Stimulated activated naive CD4-positive, alpha-beta T cell treated with Interleukin-2 at 50 U/mL for 16 hours (primary cell): ENCODE measurements at regions not wholly inside any gene's neighbourhood (a gene's known extent, or its start where the extent isn't known, plus 50 kb on each side); places are given as distances from the start of the nearest gene placed in this dataset.
A peak's percentile ranks its signal among the peaks of the same experiment; 100 is the strongest.

ENCODE experiments used
- DNase-seq: peaks from one replicate; lab custom pipeline; 2025; lab: John Stamatoyannopoulos, UW

DNA sequence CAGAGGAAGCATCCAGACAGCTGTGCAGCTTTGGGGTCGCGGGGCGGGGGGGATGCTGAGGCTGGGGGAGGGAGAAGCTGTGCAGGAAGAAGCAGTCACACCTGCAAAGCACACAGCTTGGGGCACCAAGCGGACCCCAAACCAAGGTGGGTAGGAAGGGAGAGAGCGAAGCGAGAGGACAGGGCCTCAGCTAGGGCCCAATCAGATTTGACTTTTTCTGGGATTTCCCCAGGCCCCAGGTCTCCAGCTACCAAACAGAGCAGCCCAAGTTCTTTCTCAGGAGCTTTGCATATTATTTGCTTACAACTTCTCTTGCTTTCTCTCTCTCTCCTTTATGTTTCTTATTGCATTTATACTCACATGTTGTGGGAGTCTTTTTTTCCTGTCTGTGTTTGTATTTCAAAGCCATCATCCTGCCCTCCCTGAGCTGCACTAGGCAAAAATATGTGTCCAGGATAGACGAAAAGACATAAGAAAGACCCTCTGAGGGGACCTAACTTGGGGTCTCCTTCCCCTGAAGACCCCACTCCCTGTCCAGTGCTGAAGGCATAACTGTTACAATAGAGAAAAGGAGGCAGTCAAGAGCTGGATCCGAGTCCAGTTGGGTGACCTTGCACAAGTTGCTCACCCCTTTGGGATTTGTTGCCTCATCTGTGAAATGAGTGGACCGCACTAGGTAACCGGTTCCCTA, 50.6 kb upstream of the SMNDC1 start:
- DNase-seq, result no peak

DNA sequence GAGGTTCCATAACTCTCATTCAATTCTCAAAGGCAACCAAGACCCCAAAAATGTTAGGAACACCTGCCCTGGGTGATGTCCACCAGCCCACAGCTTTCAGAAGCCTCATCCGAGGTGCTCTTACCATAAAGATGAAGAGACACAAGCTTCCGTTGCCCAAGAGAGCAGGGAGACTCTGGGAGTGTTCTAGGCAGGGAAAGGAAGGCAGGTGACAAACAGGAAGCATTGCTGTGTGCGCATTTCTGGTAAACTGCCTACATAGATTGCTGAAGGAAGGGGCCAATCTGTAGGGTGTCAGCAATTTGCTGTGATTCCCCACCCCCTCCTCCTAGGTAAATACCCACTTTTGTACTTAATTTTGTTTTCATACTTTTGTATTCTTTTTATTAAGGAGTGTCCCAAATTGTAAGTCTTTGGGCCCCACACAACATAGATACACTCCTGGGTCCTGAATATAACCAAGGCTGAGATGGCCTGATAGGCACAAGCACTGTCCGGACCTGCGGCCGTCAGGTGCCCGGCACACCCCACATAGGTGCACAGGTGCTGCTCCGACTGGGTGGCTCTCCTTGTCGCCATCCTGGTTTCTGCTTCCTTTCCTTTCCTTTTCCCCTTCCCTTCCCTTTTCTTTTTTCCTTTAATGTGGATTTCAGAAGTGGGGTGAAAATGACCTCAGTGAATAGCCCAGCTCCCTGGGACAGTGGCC, 51.4 kb upstream of the SMNDC1 start:
- no peak for DNase-seq

DNA sequence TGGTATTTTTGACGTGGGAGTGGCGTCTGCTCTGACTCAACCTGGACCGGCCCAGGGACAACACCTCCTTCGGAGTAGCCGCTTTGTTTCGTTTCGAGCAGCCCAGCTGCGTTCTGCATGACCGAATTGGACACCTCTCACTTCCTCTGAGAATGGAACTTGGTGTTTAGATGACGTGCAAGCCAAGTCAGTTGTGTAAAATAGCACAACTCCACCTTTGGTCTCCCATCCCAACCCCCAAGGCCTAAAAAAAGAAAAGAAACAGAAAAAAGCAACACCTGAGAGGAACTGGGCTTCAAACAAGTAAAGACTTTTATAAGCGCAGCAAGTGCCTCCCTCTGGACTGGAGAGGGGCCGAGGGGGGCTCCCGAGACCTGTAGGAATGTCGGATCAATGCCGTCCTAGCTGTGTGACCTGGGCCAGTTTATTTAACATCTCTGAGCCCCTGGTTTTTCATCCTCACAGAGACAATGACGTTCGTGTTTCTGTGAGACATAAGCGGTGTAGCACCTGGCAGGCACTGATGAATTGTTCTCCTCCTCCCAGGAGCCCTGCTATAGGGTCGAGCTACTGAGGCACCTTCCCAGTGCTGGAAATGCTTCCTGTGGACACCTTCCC, 52.0 kb upstream of the SMNDC1 start:
- DNase-seq, result peak; percentile 82

DNA sequence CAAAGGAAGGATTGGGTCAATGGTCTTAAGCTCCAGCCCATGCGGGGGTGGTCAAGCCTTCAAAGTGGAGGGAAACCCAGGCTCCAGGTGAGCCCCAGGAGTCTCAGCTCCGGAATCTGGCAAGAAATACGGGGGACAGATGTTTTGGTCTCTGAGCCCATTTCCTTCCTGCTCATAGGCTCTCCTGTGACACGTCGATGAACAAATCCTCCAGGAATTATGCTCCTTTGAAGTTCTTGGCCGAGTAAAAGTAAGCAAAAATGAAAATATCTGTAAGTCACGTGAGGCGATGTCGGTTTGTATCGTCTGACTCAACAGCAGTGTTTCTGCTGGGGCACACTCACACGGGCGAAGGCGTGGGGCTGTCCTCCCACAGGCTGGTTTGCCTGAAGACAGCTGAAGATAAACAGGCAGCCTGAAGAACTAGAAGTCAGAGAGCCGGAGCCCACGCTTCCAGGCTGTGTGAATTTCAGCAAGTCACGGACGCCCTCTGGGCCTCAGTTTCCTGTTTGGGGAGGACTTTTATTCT, 52.6 kb upstream of the SMNDC1 start:
- peak; percentile 84 for DNase-seq

GRCh38 chr10:110357871-110358270, 53.2 kb upstream of the SMNDC1 start:
- DNase-seq, result no peak

DNA sequence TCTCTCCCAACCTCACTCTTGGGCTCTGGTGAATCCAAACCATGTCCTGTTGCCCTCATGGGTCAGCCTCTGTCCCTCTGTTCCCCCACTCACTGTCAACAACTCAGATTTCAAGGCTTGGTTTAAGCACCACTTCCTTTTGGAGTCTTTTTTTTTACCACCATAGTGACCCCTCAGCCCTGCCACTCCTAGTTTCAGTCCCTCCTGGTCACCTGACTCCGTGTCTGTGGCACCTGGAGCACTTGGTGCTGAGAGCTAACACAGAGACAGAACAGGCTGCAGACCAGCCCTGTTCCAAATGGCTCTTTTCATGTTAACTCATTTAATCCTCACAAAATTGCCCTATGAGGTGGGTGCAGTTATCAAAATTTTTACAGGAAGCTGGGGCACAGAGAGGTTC, 53.6 kb upstream of the SMNDC1 start:
- DNase-seq, result no peak

GRCh38 chr10:110358869-110359629, 54.3 kb upstream of the SMNDC1 start:
- no peak for DNase-seq

- no peak for DNase-seq
These were observed 56.2 kb upstream of the SMNDC1 start for GRCh38 chr10:110360857-110361474.

- DNase-seq, result peak; percentile 16
These were observed 57.2 kb upstream of the SMNDC1 start for GRCh38 chr10:110361800-110362456.

- DNase-seq, result peak; percentile 25
These were observed 59.1 kb upstream of the SMNDC1 start for GRCh38 chr10:110363572-110364411.

DNA sequence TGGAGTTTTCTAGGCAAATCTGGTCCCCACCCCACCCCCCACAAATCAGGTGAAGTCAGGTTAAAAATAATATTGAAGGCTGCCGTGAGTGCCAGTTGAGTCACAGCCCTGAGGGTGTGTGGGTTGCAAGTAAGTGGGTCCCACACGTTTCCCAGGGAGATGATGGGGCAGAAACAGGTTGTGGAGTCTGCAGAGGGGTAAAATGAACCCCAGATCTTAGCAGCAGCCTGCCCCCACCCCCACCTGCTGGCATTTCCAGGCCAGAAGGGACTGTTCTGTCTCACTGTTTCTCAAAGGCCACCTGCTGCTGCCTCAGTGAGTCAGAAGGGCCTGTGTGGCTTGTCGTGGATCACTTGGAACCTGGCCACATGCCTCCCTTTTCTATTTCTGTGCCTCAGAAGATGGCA, 59.8 kb upstream of the SMNDC1 start:
- peak; percentile 52 for DNase-seq

DNA sequence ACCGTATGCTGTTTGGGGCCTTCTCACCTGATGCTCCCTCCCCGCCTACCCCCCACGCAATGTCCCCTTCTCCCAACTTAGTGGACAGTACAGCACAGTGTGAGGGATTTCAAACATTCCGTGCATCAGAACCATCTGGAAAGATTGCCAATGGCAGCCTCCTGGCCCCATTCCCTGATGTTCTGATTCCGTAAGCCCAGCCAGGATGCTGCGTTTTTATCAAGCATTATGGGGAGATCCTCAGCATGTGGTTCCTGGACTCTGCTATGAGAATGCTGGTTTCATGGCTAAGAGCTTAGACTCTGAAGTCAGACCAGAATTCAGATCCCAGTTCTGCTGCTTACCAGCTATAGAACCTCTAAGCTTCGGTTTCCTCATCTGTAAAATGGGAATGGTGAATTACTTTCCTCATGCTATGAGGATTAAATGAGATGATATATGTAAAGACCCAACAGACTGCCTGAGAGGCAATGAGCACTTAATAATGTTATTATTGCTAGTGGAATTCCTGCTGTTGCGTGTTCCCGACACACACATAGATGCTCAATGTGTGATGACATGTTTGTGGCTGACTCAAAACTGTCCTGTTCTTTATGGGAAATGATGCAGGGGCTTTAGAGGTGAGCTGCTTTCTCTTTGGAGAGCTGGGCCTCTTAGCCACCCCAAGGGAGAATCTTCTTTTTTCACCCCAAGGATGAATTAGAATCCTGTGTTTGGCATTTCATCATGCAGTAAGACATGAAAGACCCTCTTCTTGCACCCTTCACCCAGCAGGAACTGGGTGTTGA, 60.8 kb upstream of the SMNDC1 start:
- no peak for DNase-seq

GRCh38 chr10:110366635-110367034, 61.9 kb upstream of the SMNDC1 start:
- no peak for DNase-seq

GRCh38 chr10:110368002-110368401, 63.3 kb upstream of the SMNDC1 start:
- DNase-seq, result no peak

GRCh38 chr10:110368556-110368955, 63.8 kb upstream of the SMNDC1 start:
- DNase-seq, result no peak

GRCh38 chr10:110370006-110370405, 65.3 kb upstream of the SMNDC1 start:
- DNase-seq, result no peak

DNA sequence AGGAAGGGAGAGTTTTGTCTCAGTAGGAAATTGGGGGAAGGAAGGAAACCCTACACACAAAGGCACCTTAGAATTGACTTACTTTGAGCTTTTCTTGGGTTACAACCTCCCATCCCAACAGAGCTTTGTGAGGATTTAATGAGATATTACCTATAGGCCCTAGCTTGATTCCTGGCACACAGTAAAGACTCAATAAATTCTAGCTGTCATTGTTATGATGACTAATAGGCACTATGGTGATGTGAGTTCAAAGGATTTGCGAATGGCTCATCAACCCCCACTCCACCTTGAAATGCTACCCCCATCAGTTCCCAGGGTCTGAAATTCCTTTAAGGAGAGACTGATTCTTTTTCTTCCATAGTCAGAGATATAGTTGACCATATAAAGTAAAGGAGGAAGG, 67.9 kb upstream of the SMNDC1 start:
- DNase-seq, result no peak

GRCh38 chr10:110373059-110373458, 68.3 kb upstream of the SMNDC1 start:
- no peak for DNase-seq

DNA sequence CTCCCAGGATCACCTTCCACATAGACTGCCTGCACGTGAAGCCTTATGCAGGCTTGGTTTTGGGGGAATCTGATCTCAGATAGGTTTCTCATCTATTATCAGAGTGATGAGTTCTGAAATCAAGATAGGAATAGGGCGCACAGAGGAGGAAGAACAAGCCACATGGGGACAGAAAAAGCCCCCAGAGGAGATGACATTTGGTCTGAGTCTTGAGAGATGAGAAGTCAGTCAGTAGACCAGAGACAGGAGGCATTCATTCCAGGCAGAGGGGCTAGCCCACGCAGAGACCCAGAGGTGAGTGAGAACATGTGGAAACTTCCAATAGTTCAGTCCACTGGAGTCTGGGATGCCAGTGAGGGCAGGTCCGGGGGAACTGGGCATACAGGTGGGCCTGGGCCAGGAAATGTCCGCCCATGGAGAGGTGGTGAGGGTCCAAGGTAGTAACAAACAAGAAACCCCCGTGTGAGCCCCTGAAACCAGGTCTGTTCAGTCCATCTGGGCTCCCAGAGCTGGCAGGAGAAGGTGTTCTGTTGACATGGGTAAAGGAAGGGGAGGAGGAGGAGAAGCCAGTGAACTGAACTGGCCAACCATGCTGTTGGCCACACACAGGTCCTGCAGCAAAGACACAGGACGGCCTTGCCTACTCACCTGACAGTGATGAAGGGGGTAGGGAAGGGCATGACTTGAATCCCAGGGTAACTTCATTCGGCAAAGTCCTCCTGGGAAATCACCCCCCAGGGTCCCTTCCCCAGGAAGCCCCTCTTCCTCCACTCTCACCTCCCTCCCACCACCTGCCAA, 69.3 kb upstream of the SMNDC1 start:
- DNase-seq, result no peak
